NCI-H187 treated with DMSO at 0.1 percent for 48 hours (cell line): ENCODE measurements at regions not wholly inside any gene's neighbourhood (a gene's known extent, or its start where the extent isn't known, plus 50 kb on each side); places are given as distances from the start of the nearest gene placed in this dataset.

Experiments used
- DNase-seq: peaks from one replicate; lab custom pipeline; 2025; lab: John Stamatoyannopoulos, UW

DNA sequence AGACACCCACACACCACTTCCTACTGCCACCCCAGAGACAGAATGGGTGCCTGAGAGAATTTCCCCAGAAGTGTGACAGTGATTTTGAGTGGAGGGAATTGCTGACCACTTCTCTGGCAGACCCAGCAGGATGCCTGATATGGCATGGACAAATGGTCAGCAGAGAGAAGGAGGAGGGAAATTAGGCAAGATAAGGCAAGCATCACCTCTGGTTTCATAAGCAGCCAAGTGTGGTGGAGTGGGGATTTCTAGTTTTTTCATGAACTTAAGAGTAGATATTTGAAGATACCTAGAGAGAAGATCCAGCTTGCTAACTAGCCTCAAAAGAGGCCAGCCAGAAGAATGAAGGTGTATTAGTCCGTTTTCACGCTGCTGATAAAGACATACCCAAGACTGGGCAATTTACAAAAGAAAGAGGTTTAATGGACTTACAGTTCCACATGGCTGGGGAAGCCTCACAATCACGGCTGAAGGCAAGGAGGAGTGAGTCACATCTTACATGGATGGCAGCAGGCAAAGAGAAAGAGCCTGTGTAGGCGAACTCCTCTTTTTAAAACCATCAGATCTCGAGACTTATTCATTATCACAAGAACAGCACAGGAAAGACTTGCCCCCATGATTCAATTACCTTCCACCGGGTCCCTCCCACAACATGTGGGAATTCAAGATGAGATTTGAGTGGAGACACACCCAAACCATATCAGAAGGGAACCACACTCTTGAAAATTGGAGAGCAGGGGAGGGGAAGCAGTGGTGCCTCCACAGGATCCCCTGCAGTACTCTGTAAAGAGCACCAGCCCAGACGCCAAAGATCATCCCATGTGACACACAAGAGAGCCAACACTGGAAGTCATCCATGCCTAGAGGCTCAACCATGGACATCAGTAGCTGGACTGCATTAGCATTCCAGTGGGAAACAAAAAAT, 64.2 kb downstream of the RBM43 start:
- no peak for DNase-seq

DNA sequence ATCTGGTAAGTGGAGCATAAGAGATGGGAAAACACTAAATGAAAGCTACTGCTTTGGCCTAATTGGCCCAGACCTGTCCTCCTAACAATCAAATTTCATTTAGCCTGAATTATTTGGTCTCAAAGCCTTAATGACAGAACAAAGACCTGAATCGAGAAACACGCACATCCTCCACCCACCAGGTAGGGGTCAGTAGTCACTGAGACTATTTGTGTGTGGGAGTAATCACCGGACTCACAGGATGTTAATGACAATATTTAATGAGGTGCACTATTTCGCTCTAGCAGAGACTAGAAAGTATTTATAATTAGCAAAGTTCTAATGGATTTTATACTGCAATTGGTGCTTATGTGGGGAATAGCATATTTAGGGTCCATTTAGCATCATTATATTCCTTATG, 68.1 kb downstream of the RBM43 start:
- DNase-seq, result no peak

DNA sequence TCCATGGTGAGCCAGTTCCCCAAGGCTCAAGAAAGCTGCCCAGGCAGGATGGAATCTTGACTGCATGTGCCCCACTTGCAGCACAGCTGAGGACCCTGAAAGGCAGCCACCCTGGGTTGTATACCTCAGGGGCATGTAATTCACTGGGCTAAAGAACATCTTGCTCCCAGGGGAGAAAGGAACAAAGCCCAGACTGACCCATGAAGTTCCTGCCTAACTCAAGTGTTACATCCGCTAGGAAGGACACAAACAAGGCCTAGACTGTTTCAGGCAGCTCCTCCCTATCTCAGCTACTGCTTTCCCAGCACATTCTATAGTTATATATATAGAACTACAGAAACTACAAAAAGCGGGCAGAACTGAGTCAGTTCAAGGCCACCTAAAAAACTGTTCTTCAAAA, 69.0 kb downstream of the RBM43 start:
- no peak for DNase-seq

DNA sequence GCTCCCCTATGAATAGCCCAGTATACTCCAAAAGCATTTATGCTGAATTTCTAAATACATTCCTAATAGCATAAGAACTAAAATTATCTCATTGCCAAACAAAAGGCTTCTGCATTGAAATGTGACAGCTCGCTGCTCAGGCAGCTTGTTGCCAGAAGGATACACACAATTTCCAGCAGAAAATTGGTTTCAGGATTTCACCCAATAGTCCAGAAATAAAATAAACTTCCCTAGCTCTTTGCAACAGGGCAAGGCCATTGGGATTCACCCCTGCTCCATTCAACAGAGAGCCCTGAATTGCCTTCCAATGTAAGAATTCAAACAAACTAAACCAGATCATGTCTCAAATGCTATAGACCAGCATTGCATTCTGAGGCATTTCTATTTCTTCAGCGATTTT, 70.7 kb downstream of the RBM43 start:
- no peak for DNase-seq

GRCh38 chr2:151189125-151189524, 72.5 kb downstream of the RBM43 start:
- DNase-seq, result no peak

DNA sequence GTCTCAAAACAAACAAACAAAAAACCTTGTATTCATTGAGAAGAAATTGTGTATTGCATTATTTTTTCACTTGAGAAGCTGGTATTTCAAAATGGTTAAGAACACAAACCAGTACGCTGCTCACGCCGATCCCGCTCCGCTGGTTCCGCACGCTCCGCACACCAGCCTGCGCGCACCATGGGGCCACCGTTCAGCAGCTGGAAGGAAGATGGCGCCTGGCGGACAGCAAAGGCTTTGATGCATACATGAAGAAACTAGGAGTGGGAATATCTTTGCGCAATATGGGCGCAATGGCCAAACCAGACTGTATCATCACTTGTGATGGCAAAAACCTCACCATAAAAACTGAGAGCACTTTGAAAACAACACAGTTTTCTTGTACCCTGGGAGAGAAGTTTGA, 75.7 kb downstream of the RBM43 start:
- no peak for DNase-seq

- no peak for DNase-seq
Measured at GRCh38 chr2:151182899-151183809, 78.5 kb downstream of the RBM43 start.

DNA sequence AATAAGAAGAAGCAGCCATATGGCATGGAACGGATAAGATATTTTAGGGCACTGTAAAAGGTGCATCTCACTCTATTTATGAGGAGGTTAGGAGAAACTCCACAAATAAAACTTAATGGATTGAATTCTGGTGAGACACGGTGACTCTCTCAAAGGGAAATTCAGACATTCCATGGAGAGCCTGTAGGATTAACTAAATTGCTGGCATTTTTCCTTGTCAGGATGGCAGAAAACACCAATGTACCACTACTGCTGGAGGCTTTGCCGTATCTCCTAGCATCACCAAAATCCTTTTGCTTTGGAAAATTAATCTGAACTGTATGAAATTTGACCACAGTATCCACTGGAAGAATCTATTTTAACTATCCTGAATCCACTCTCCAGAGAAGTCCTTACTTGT, 79.3 kb downstream of the RBM43 start:
- DNase-seq, result no peak

DNA sequence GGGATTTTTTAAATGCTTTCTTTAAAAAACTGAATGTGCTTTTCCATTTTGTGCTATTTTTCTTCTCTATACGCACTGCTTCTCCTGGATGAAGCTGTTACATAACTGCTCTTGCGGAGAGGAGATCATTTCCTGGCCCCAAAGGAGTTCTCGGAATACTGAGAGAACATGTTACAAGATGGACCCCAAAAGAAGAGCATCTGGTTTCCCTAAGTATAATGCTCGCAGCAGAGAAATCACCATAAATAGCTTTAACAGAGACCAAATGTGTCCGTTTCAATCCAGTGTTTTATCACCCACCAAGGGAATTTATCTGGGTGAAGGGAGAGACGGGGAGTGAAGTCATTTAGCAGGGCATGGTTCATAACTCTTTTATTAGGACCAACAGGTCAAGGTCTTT, 80.1 kb downstream of the RBM43 start:
- DNase-seq, result no peak

- no peak for DNase-seq
Measured at GRCh38 chr2:151180123-151180522, 81.5 kb downstream of the RBM43 start.

DNA sequence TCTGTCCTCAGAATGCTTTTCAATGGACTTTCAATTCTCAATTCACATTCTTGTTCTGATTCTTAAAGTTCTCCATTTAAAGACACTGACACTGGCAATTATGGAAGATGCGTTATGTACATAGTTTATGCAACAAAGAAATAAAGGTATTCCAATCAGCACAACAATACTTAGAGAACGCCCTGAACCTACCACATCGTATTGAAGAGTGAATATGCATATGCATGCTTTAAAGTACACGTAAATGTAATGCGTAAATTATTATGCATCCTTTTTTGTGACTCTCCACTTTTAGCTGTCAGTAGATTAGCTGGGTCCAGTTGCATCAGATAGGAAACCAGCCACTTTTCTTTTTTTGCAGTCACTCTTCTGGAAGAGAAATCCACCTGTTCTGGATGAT, 83.5 kb downstream of the RBM43 start:
- no peak for DNase-seq

DNA sequence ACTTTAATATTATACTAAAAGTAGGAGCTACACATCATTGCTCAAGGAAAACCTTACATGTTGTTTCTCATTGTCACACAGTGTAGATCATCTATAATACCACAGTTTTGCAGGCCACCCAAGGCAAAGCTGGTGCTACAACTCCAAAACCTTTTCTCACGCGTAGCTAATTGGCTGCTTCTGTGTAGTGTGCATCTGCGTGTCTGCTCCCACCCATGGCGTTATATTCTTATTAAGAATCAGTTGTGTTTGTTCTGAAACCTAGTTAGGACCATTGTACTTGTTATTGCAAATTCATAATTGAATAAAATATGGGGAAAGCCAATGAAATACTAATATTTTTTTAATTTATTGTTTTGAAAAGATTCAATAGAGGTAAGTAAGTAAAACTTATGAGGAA, 83.9 kb downstream of the RBM43 start:
- no peak for DNase-seq

- no peak for DNase-seq
Measured at GRCh38 chr2:151176661-151177060, 85.0 kb downstream of the RBM43 start.

DNA sequence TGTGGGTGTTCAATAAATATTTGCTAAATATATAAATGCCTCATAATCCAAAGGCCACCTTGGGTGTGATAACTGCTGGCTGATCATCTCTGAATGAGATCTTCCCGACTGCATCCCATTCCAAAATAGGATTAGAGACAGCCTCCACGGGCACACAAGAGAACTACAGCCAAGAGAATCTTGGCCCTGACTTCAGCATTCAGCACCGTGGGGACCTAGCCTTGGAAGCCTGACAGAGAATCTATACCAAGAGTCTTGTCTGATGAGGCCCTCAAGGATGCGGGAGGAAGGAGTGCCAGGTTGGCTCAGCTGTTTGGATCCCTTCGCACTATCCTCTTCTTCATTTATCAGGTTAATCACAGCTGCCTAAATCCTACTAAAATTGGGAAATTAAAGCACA, 85.8 kb downstream of the RBM43 start:
- DNase-seq, result no peak

DNA sequence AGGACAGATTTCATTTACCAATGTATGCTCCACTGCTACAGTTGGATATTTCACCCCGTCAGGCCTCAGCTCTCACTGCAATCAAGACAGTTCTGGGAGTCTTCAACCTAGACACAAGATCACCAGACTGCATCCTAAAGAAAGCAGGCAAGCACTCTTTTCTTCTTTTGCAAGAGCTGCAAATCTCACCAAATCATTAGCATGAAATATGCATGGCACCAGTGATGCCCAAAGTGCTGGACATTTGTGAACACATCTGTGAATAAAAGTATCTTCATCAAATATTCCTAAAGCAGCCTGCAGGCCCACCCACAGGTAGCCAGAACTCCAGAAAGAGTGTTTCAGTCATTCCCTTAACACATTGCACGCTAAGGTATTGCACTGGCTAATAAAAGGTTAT, 87.5 kb downstream of the RBM43 start:
- no peak for DNase-seq

DNA sequence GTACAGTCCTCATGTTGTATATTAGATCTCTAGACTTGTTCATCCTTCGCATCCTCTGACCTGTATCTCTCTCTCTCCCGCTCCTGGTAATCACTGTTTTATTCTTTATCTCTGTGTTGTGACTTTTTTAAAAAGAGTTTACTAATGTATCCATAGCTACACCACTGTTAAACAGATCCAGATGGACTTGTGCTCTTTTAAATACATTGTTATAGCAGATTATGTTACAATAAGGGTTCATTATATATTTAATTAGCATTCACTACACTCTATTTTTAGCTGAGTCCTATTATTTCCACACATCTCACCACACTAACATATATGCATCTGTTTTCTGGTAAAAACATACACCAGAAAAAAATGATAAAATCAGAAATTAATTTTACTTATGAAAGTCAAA, 90.5 kb downstream of the RBM43 start:
- no peak for DNase-seq

DNA sequence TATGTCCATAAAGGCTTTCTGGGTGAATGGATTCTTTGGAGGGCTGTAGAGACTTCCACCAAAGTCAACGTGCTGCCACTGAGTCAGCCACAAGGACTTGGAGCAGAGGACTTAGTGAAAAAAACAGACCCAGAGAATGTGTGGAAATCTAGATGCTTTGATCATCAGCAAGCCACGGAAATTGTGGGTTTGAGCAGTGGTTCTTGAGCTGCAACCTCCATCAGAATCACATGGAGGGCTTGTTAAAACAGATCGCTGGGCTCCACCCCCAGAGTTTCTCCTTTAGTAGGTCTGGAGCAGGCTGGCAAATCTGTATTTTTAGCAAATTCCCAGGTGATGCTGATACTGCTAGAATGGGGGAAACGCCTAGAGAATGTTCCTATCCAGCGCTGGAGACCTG, 95.3 kb downstream of the RBM43 start:
- no peak for DNase-seq

DNA sequence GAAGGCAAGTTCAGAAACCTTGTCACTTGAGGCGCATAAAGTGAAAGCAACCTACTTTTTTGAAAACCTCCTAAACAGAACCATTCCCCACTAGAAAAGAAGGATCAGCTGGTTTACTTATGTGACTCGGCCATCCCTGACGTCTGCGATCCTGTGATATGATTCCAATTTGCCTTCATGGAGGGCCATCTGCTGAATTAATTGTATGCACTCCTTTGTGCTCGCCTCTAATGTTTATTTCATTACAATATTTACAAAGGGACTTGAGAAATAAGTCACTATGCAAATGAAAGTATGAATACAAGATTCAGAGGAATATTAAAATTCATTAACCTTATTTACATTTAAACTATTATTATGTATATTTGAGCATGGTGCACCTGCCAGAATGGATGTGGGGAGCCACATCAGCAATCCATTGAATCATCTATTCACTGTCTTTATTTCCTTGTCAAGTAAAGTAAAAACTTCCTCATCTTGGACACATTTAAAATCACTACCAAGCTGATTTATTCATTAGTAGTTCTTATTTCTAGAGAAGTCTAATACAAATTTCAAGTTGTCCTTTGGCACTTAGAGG, 96.5 kb downstream of the RBM43 start:
- DNase-seq, result no peak

- no peak for DNase-seq
Measured at GRCh38 chr2:151161821-151162551, 99.7 kb downstream of the RBM43 start.

- DNase-seq, result no peak
Measured at GRCh38 chr2:151159109-151159662, 102.5 kb downstream of the RBM43 start.

GRCh38 chr2:151157000-151157735, 104.5 kb downstream of the RBM43 start:
- no peak for DNase-seq
